ENCODE measurements at regions not wholly inside any gene's neighbourhood (a gene's known extent, or its start where the extent isn't known, plus 50 kb on each side); places are given as distances from the start of the nearest gene placed in this dataset.

DNA sequence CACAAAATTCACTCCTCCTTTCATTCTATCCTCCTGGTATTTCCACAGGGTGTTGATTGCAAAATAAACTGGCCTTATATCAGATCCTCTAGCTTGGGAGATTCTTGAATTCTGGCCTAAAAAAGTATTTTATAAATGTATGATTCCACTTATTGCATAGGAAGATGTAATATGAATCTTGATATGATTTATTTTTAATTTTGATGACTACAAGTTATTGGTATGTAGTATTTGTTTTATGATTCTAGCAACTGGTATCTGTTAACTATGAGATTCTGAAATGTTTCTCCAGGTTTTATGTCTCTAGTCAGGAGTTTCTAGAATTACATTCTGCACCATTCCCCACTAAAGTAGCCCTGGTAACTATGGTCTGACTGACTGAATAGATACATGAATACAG is 373.9 kb upstream of the C11orf87 start:
- no peaks in the 10 kb centered on the region for H3K36me3 ChIP-seq (ENCODE audit: insufficient read depth, low read length)
- DNase-seq (no peak), ATAC-seq (ENCODE audit: poor library complexity) (no peak)
- no peak overlapping the region for H3K27ac Mint-ChIP-seq
- H3K4me1 ChIP-seq (ENCODE audit: insufficient read depth, low read length) = no peaks in the 10 kb centered on the region
- H3K4me3 ChIP-seq (ENCODE audit: low read length) = no peak overlapping the region
- TF ChIP-seq, protein P1, sequence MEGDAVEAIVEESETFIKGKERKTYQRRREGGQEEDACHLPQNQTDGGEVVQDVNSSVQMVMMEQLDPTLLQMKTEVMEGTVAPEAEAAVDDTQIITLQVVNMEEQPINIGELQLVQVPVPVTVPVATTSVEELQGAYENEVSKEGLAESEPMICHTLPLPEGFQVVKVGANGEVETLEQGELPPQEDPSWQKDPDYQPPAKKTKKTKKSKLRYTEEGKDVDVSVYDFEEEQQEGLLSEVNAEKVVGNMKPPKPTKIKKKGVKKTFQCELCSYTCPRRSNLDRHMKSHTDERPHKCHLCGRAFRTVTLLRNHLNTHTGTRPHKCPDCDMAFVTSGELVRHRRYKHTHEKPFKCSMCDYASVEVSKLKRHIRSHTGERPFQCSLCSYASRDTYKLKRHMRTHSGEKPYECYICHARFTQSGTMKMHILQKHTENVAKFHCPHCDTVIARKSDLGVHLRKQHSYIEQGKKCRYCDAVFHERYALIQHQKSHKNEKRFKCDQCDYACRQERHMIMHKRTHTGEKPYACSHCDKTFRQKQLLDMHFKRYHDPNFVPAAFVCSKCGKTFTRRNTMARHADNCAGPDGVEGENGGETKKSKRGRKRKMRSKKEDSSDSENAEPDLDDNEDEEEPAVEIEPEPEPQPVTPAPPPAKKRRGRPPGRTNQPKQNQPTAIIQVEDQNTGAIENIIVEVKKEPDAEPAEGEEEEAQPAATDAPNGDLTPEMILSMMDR (IDR thresholded peaks at IDR 0.05) = no peak
- H3K4me1 Mint-ChIP-seq (ENCODE audit: low read depth) = no peaks in the 10 kb centered on the region
- no peaks in the 10 kb centered on the region for H3K27me3 ChIP-seq (ENCODE audit: control insufficient read depth in 1 of 2, insufficient read depth in 2 of 2, low read length in 2 of 2)
- peaks cover 4% of the 10 kb centered on the region for H3K27me3 Mint-ChIP-seq
- H3K4me3 Mint-ChIP-seq = no peak overlapping the region
- ChIA-PET POLR2A (no interaction called here), CTCF (no interaction called here)
- intact Hi-C loops (cut with DNase I, micrococcal nuclease) = no loop called here
- H3K27ac ChIP-seq (ENCODE audit: low read depth in 1 of 2, low read length in 2 of 2) = no peak overlapping the region
- no peaks in the 10 kb centered on the region for H3K9me3 ChIP-seq (ENCODE audit: control insufficient read depth in 1 of 2, insufficient read depth in 1 of 2, low read length in 2 of 2)
- H3K9me3 Mint-ChIP-seq = peaks cover 3% of the 10 kb centered on the region
- no peaks in the 10 kb centered on the region for H3K36me3 Mint-ChIP-seq (ENCODE audit: low read depth)

DNA sequence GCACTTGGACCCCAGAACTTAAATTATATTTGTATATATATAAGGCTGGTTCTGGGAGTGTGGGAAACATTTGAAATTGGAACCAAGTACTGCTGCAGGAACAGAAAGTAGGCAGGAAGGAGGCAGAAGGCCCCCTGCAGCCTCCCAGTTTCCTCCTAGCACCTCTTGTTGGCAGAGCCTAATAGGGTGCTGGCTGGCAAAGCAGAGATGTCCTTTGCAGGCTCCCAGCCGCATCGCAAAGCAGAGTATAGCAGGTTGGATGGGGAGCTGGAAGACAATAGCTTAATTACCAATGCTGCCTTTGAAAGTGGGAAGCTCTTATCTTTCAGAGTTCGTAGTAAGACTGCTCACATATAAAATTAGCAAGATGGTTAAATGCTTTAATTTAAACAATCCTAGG is 370.8 kb upstream of the C11orf87 start:
- Mint-ChIP-seq H3K4me1 (ENCODE audit: low read depth) (no peaks in the 10 kb centered on the region), H3K4me3 (no peak overlapping the region), H3K9me3 (peaks cover 3% of the 10 kb centered on the region), H3K27ac (no peak overlapping the region), H3K36me3 (ENCODE audit: low read depth) (no peaks in the 10 kb centered on the region), H3K27me3 (peaks cover 4% of the 10 kb centered on the region)
- ATAC-seq (ENCODE audit: poor library complexity) = no peak
- ChIA-PET CTCF (no interaction called here), POLR2A (no interaction called here)
- Histone ChIP-seq H3K9me3 (ENCODE audit: control insufficient read depth in 1 of 2, insufficient read depth in 1 of 2, low read length in 2 of 2) (no peaks in the 10 kb centered on the region), H3K36me3 (ENCODE audit: insufficient read depth, low read length) (no peaks in the 10 kb centered on the region), H3K27me3 (ENCODE audit: control insufficient read depth in 1 of 2, insufficient read depth in 2 of 2, low read length in 2 of 2) (no peaks in the 10 kb centered on the region), H3K27ac (ENCODE audit: low read depth in 1 of 2, low read length in 2 of 2) (no peak overlapping the region), H3K4me3 (ENCODE audit: low read length) (no peak overlapping the region), H3K4me1 (ENCODE audit: insufficient read depth, low read length) (no peaks in the 10 kb centered on the region)
- intact Hi-C loops (cut with DNase I, micrococcal nuclease) = no loop called here
- no peak for DNase-seq
- TF ChIP-seq, protein P1 (IDR thresholded peaks at IDR 0.05) = no peak

DNA sequence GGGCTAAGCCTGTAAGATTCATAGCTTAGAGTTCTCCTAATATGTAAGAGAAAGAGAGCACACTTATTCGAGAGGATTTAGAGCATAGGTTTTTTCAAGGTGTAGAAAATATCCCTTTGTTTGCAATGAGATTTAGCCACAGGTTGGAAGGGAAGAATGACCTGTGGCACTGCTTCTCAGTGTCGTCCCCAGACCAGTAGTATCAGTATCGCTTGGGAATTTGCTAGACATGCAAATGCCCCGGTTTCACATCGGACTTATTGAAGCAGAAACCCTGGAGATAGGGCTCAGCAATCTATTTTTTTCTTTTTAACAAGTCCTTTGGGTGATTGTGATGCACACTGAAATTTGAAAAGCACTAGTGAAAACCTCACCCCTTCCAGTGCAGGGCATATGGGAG is 362.6 kb upstream of the C11orf87 start:
- Histone ChIP-seq H3K36me3 (ENCODE audit: insufficient read depth, low read length) (no peaks in the 10 kb centered on the region), H3K27me3 (ENCODE audit: control insufficient read depth in 1 of 2, insufficient read depth in 2 of 2, low read length in 2 of 2) (no peaks in the 10 kb centered on the region), H3K4me1 (ENCODE audit: insufficient read depth, low read length) (no peaks in the 10 kb centered on the region), H3K27ac (ENCODE audit: low read depth in 1 of 2, low read length in 2 of 2) (no peak overlapping the region), H3K9me3 (ENCODE audit: control insufficient read depth in 1 of 2, insufficient read depth in 1 of 2, low read length in 2 of 2) (no peaks in the 10 kb centered on the region), H3K4me3 (ENCODE audit: low read length) (no peak overlapping the region)
- ATAC-seq (ENCODE audit: poor library complexity) = no peak
- H3K36me3 Mint-ChIP-seq (ENCODE audit: low read depth) = no peaks in the 10 kb centered on the region
- no peak for DNase-seq
- H3K9me3 Mint-ChIP-seq = no peaks in the 10 kb centered on the region
- TF ChIP-seq, protein P1 (IDR thresholded peaks at IDR 0.05) = no peak
- ChIA-PET CTCF (no interaction called here), POLR2A (no interaction called here)
- no peak overlapping the region for H3K27ac Mint-ChIP-seq
- no peaks in the 10 kb centered on the region for H3K4me1 Mint-ChIP-seq (ENCODE audit: low read depth)
- peaks cover 8% of the 10 kb centered on the region for H3K27me3 Mint-ChIP-seq
- H3K4me3 Mint-ChIP-seq = no peak overlapping the region
- intact Hi-C loops (cut with DNase I, micrococcal nuclease) = no loop called here

Data from CD4-positive, alpha-beta T cell (primary cell).